Tibial nerve (tissue), 4 donors: ENCODE measurements at regions not wholly inside any gene's neighbourhood (a gene's known extent, or its start where the extent isn't known, plus 50 kb on each side); places are given as distances from the start of the nearest gene placed in this dataset.

Source experiments
- CTCF ChIP-seq, 5 experiments: fragments of 200-600 bp in 3 of 5; fragments of 450-650 bp in 2 of 5; sonication (generic) in 3 of 5; IDR thresholded peaks; one replicate each; pipeline ENCODE4 v1.5.1; 2016 to 2019; ENCODE audit warnings: antibody characterized with exemption in 5 of 5, mild to moderate bottlenecking in 3 of 5, moderate library complexity in 2 of 5
- EP300 ChIP-seq, 2 donors: sonication (generic); formaldehyde crosslinking; IDR thresholded peaks; one replicate each; pipeline ENCODE4 v1.6.1; 2017; ENCODE audit warnings: antibody characterized with exemption in 2 of 2, mild to moderate bottlenecking in 1 of 2
- POLR2A ChIP-seq, 2 donors: fragments of 450-650 bp; IDR thresholded peaks; one replicate each; pipeline ENCODE4 v1.6.1; 2017; ENCODE audit warnings: antibody characterized with exemption in 2 of 2, mild to moderate bottlenecking in 2 of 2, moderate library complexity in 2 of 2

GRCh38 chr2:118539290-118539689, 308.2 kb downstream of the EN1 start:
- TF ChIP-seq CTCF (IDR thresholded peaks at IDR 0.05) (peak in 1 of 5 experiments; percentile 19), POLR2A (IDR thresholded peaks at IDR 0.05) (no peak), EP300 (IDR thresholded peaks at IDR 0.05) (no peak)
